GM10266 (cell line): ENCODE measurements at regions not wholly inside any gene's neighbourhood (a gene's known extent, or its start where the extent isn't known, plus 50 kb on each side); places are given as distances from the start of the nearest gene placed in this dataset.

Experiments used
- DNase-seq: peaks from one replicate; pipeline ENCODE4 v3.0.0; 2012; ENCODE audit errors: extremely low spot score
- CTCF ChIP-seq: IDR thresholded peaks from 2 replicates; pipeline ENCODE4 v1.5.1; 2012; ENCODE audit warnings: mild to moderate bottlenecking, low read depth; ENCODE audit not compliant: control insufficient read depth, insufficient read depth; ENCODE audit errors: missing control alignments

- no peak for TF ChIP-seq CTCF
- no peak for DNase-seq
These were observed 91.2 kb upstream of the ADTRP start for GRCh38 chr6:11869672-11870340.

GRCh38 chr6:11868392-11868791, 89.8 kb upstream of the ADTRP start:
- TF ChIP-seq CTCF: no peak
- DNase-seq: no peak

- DNase-seq: no peak
- TF ChIP-seq CTCF: no peak
These were observed 87.2 kb upstream of the ADTRP start for GRCh38 chr6:11865680-11866300.

- TF ChIP-seq CTCF: no peak
- no peak for DNase-seq
These were observed 79.8 kb upstream of the ADTRP start for GRCh38 chr6:11858439-11858838.

GRCh38 chr6:11855743-11856142, 77.1 kb upstream of the ADTRP start:
- DNase-seq: no peak
- no peak for TF ChIP-seq CTCF

- no peak for TF ChIP-seq CTCF
- no peak for DNase-seq
These were observed 76.0 kb upstream of the ADTRP start for GRCh38 chr6:11854408-11855165.

GRCh38 chr6:11853678-11854407, 75.2 kb upstream of the ADTRP start:
- no peak for DNase-seq
- TF ChIP-seq CTCF: no peak
